ENCODE measurements at regions not wholly inside any gene's neighbourhood (a gene's known extent, or its start where the extent isn't known, plus 50 kb on each side); places are given as distances from the start of the nearest gene placed in this dataset.

- TF ChIP-seq, protein P1, sequence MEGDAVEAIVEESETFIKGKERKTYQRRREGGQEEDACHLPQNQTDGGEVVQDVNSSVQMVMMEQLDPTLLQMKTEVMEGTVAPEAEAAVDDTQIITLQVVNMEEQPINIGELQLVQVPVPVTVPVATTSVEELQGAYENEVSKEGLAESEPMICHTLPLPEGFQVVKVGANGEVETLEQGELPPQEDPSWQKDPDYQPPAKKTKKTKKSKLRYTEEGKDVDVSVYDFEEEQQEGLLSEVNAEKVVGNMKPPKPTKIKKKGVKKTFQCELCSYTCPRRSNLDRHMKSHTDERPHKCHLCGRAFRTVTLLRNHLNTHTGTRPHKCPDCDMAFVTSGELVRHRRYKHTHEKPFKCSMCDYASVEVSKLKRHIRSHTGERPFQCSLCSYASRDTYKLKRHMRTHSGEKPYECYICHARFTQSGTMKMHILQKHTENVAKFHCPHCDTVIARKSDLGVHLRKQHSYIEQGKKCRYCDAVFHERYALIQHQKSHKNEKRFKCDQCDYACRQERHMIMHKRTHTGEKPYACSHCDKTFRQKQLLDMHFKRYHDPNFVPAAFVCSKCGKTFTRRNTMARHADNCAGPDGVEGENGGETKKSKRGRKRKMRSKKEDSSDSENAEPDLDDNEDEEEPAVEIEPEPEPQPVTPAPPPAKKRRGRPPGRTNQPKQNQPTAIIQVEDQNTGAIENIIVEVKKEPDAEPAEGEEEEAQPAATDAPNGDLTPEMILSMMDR (conservative IDR thresholded peaks at IDR 0.05), result no peak
- no peak for TF ChIP-seq ZFX (IDR thresholded peaks at IDR 0.05)
- no peak overlapping the region for H3K27ac ChIP-seq
Observed at GRCh38 chr13:106874323-106874722, 306.4 kb upstream of the ARGLU1 start.

DNA sequence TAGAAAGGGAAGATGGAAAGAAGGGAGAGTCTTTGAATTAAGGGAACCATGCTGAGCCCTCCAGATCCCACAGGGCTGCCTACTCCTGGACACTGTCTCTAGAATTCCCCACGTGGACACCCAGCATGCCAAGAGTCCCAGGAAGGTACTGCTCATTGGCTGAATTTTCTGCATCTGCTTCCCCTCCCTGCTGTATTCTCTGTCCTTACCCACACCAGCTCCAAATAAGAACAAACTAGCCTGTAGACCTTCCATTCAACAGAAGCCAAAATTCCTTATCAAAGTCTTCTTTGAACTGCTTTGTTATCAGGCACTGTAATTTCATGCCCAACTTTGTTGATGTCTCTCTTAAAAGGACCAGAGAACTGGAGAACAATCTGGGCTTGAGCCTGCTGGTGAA, 305.9 kb upstream of the ARGLU1 start:
- no peak overlapping the region for H3K27ac ChIP-seq
- no peak for TF ChIP-seq ZFX (IDR thresholded peaks at IDR 0.05)
- TF ChIP-seq, protein P1 (conservative IDR thresholded peaks at IDR 0.05), result no peak

- TF ChIP-seq, protein P1 (conservative IDR thresholded peaks at IDR 0.05), result no peak; the same call in 1 of the 2 replicates
- TF ChIP-seq ZFX (IDR thresholded peaks at IDR 0.05), result no peak
- H3K27ac ChIP-seq, result 0 out of 2 replicates have a peak overlapping the region, but pooled peaks have one; percentile 17
Observed at GRCh38 chr13:106867249-106867648, 299.3 kb upstream of the ARGLU1 start.

DNA sequence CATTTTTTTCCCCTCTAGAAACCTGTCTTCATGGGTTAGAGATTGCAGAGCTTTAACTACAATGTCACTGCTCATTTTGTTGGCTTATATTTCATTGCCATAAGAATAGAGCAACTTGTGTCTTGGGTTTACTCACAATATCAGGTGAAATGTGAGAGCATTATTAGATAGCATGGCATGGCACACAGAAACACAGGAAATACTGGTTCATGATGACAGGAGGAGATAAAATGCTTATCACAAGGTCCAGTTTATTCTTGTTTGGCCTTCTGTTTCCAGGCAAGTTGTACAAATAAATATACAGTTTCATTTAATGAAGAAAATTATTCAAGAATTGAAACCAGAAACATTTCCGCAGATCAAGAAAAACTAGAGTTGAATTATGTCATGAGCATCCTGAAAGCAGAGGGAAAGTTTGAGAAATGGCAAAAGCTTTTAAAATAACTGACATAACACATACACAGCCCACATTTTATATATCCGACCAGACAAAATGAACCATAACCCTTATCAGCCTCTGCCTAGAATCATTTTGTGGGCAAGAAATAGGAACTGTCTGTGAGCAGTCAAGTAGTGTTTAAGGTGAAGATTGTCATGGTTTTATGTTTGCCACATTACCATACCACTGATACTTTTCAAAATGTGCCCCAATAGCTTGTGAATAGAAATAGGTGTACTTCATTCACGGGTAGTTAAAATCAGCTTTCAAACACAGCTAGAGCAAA, 297.9 kb upstream of the ARGLU1 start:
- H3K27ac ChIP-seq, result peak overlapping the region; percentile 29; the same call in 1 of the 2 replicates
- no peak for TF ChIP-seq ZFX (IDR thresholded peaks at IDR 0.05)
- TF ChIP-seq, protein P1 (conservative IDR thresholded peaks at IDR 0.05), result no peak; the same call in 1 of the 2 replicates

DNA sequence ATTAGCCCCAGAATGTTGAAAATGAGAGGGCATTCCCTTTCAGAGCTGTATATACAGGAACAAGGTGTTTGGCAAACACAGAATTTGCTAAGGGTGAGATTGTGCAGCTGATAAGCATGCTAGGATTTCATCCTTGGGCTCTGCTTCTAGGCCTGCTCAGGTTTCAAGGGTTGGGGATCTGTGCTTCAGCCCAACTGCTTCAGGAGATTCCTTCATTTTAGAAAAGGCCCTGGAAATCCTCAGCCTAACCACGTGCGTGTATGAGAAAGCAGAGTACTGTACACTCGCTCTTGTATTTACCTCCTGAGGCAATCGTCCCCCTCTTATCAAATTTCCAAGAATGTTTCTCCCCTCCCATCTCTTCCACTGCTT, 291.6 kb upstream of the ARGLU1 start:
- peak overlapping the region; percentile 75; the same call in 1 of the 2 replicates for H3K27ac ChIP-seq
- TF ChIP-seq, protein P1 (conservative IDR thresholded peaks at IDR 0.05), result no peak

- H3K27ac ChIP-seq, result peak overlapping the region; percentile 75; the same call in 1 of the 2 replicates
- TF ChIP-seq ZFX (IDR thresholded peaks at IDR 0.05), result no peak
- TF ChIP-seq, protein P1 (conservative IDR thresholded peaks at IDR 0.05), result no peak
Observed at GRCh38 chr13:106858903-106859532, 291.1 kb upstream of the ARGLU1 start.

GRCh38 chr13:106852436-106852835, 284.5 kb upstream of the ARGLU1 start:
- TF ChIP-seq ZFX (IDR thresholded peaks at IDR 0.05), result no peak
- TF ChIP-seq, protein P1 (conservative IDR thresholded peaks at IDR 0.05), result no peak

More at GRCh38 chr13:106852436-106852835, 284.5 kb upstream of the ARGLU1 start:
- H3K27ac ChIP-seq, result no peak overlapping the region

Measured in C4-2B (cell line).